ENCODE measurements at regions not wholly inside any gene's neighbourhood (a gene's known extent, or its start where the extent isn't known, plus 50 kb on each side); places are given as distances from the start of the nearest gene placed in this dataset.

- 81 to 93% methylated on average over 1 of the region's 2 CpGs for WGBS, 2 experiments
- no peak overlapping the region for H3K27ac ChIP-seq (ENCODE audit: insufficient read depth, low read depth, low read length, poor library complexity, severe bottlenecking)
- H3K9me3 ChIP-seq (ENCODE audit: control insufficient read depth, low read length) = no peaks in the 10 kb centered on the region
- no peaks in the 10 kb centered on the region for H3K36me3 ChIP-seq (ENCODE audit: control insufficient read depth, insufficient read depth, low read length)
- H3K4me3 ChIP-seq (ENCODE audit: insufficient read depth, low read depth, low read length) = no peak overlapping the region
- no peaks in the 10 kb centered on the region for H3K27me3 ChIP-seq (ENCODE audit: control insufficient read depth, insufficient read depth, low read length, poor library complexity, severe bottlenecking)
- H3K4me1 ChIP-seq (ENCODE audit: control insufficient read depth, insufficient read depth, low read length) = peaks cover 5% of the 10 kb centered on the region
Measured at GRCh38 chr5:136423944-136424606, 58.7 kb upstream of the TRPC7 start.

DNA sequence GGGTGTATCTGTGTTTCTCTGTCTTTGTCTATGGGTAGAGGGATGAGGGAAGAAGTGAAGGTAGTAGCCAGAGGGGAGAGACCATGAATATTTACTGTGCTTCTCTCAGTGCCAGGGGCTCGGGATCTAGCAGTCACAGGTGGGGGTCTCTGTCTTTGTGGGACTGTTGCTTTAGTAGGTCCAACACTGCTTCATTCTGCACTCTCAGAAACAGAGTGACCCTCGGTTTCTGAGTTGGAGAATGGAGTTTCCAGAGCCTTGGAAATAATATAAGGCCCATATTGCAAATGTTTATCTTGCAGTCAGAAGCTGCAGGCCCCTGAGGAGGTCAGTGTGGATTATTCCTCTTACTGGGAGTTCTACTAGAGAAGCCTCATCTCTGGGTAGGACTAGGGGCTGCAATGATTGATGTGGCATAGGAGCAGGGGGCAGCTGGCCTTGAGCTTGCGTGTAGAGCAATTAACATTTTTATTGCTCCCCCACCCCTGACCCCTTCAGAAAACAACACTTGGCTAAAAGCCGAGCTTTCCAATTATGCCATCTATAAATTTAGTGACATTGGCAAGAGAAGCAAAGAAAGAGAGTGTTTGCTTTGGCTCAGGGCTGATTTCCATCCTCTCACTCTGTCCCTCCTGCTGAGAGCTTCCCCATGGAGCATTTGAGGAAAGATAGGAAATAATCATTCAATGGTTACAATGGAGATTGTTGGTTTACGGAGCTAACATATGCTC, 55.0 kb upstream of the TRPC7 start:
- 55 to 62% methylated on average over 4 to 5 of the region's 5 CpGs for WGBS, 2 experiments
- no peak overlapping the region for H3K4me3 ChIP-seq (ENCODE audit: insufficient read depth, low read depth, low read length)
- H3K27me3 ChIP-seq (ENCODE audit: control insufficient read depth, insufficient read depth, low read length, poor library complexity, severe bottlenecking) = no peaks in the 10 kb centered on the region
- H3K27ac ChIP-seq (ENCODE audit: insufficient read depth, low read depth, low read length, poor library complexity, severe bottlenecking) = no peak overlapping the region
- H3K36me3 ChIP-seq (ENCODE audit: control insufficient read depth, insufficient read depth, low read length) = no peaks in the 10 kb centered on the region
- H3K9me3 ChIP-seq (ENCODE audit: control insufficient read depth, low read length) = no peaks in the 10 kb centered on the region
- H3K4me1 ChIP-seq (ENCODE audit: control insufficient read depth, insufficient read depth, low read length) = peaks cover 5% of the 10 kb centered on the region

- no peak overlapping the region for H3K27ac ChIP-seq (ENCODE audit: insufficient read depth, low read depth, low read length, poor library complexity, severe bottlenecking)
- no peaks in the 10 kb centered on the region for H3K36me3 ChIP-seq (ENCODE audit: control insufficient read depth, insufficient read depth, low read length)
- no peaks in the 10 kb centered on the region for H3K9me3 ChIP-seq (ENCODE audit: control insufficient read depth, low read length)
- peaks cover 5% of the 10 kb centered on the region for H3K4me1 ChIP-seq (ENCODE audit: control insufficient read depth, insufficient read depth, low read length)
- H3K4me3 ChIP-seq (ENCODE audit: insufficient read depth, low read depth, low read length) = no peak overlapping the region
- no peaks in the 10 kb centered on the region for H3K27me3 ChIP-seq (ENCODE audit: control insufficient read depth, insufficient read depth, low read length, poor library complexity, severe bottlenecking)
- WGBS, 2 experiments = 81 to 83% methylated on average over 4 of the region's 4 CpGs
Measured at GRCh38 chr5:136418301-136418700, 53.0 kb upstream of the TRPC7 start.

Data from ectodermal cell (in vitro differentiated cells).